ENCODE measurements at regions not wholly inside any gene's neighbourhood (a gene's known extent, or its start where the extent isn't known, plus 50 kb on each side); places are given as distances from the start of the nearest gene placed in this dataset.
"Not testable (repeated sequence)": the region's sequence is repeated elsewhere in the genome, so short reads cannot be mapped to it uniquely, and the experiment has no call there.

GRCh38 chr2:205865056-205865455 is 182.8 kb downstream of the NRP2 start:
- no peak for DNase-seq (ENCODE audit: low read depth)

- no peak for DNase-seq (ENCODE audit: low read depth)
Observed at GRCh38 chr2:205864491-205864890, 182.2 kb downstream of the NRP2 start.

GRCh38 chr2:205862761-205863160 is 180.5 kb downstream of the NRP2 start:
- DNase-seq (ENCODE audit: low read depth): not testable (repeated sequence)

- DNase-seq (ENCODE audit: low read depth): no peak
Observed at GRCh38 chr2:205860885-205861284, 178.6 kb downstream of the NRP2 start.

- no peak for DNase-seq (ENCODE audit: low read depth)
Observed at GRCh38 chr2:205860181-205860580, 177.9 kb downstream of the NRP2 start.

- no peak for DNase-seq (ENCODE audit: low read depth)
Observed at GRCh38 chr2:205858881-205859441, 176.7 kb downstream of the NRP2 start.

- no peak for DNase-seq (ENCODE audit: low read depth)
Observed at GRCh38 chr2:205858275-205858674, 176.0 kb downstream of the NRP2 start.

GRCh38 chr2:205857520-205858237 is 175.4 kb downstream of the NRP2 start:
- no peak for DNase-seq (ENCODE audit: low read depth)

- peak; percentile 30 for DNase-seq (ENCODE audit: low read depth)
Observed at GRCh38 chr2:205852457-205852856, 170.2 kb downstream of the NRP2 start.

- no peak for DNase-seq (ENCODE audit: low read depth)
Observed at GRCh38 chr2:205850611-205851010, 168.3 kb downstream of the NRP2 start.

- no peak for DNase-seq (ENCODE audit: low read depth)
Observed at GRCh38 chr2:205850132-205850531, 167.8 kb downstream of the NRP2 start.

- DNase-seq (ENCODE audit: low read depth): no peak
Observed at GRCh38 chr2:205849136-205849535, 166.8 kb downstream of the NRP2 start.

GRCh38 chr2:205848601-205849000 is 166.3 kb downstream of the NRP2 start:
- peak; percentile 18 for DNase-seq (ENCODE audit: low read depth)
